HG03097 (cell line): ENCODE measurements at regions not wholly inside any gene's neighbourhood (a gene's known extent, or its start where the extent isn't known, plus 50 kb on each side); places are given as distances from the start of the nearest gene placed in this dataset.
"Not testable (repeated sequence)": the region's sequence is repeated elsewhere in the genome, so short reads cannot be mapped to it uniquely, and the experiment has no call there.

Experiments used
- ATAC-seq: cut with Tn5 transposase; IDR thresholded peaks from one replicate; pipeline ENCODE4 v1.9.1; 2021; ENCODE audit not compliant: unreplicated experiment, low FRiP score

DNA sequence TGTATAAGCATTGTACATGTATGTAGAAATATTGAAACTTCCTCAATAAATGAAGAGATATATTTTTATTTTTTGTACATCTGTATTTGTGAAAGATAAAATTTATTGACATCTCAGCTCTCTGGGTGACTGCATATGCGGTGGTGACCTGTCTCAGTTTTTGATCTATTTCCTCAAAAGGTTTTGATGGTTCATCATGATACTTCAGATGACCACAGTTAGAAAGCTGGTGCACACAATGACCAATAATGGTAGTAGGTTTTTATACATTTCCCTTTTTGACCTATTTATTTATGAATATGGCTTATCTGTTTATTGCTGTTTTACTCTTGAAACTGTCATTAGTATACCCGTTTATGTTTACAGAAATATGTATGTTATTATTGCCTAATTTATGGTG lies 549.6 kb upstream of the CHD1 start:
- ATAC-seq, result not testable (repeated sequence)

DNA sequence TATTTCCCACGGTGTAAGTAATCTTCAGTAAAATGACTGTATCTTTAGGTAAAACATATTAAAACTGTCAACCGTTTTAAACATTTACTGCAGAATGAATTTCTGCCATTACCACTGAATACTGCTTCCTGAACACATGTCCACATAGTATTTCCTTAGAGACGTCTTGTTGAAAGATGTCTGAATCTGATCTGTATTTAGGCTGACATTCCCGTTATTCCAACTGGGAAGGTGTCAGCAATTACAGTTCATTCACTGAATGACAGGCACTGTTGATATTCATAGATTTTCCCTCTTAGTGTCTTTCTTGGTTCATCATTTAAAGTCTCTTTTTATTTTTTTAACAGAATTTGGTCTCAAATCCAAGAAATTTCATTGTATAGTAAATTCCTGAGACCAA lies 544.5 kb upstream of the CHD1 start:
- ATAC-seq, result not testable (repeated sequence)

- not testable (repeated sequence) for ATAC-seq
Observed at GRCh38 chr5:99471726-99472125, 542.9 kb upstream of the CHD1 start.

DNA sequence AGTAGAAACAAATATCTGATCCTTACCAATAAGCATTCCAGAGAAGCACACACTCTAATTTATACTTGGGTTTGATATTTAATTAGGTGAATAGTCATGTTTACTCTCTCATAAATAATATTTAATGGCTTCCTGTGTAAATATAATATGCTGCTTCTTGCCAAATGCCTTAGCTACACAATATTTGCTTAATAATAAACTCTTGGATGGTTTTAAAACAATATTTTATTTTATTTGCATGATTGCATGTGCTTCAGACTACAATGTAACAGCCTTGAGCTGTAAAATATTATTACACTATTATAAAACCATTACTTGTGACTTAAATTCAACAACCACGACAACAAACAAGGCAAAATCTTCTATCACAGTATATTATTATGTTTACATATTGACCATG lies 542.4 kb upstream of the CHD1 start:
- ATAC-seq, result not testable (repeated sequence)

- not testable (repeated sequence) for ATAC-seq
Observed at GRCh38 chr5:99470636-99471035, 541.8 kb upstream of the CHD1 start.

GRCh38 chr5:99460701-99461100 lies 531.9 kb upstream of the CHD1 start:
- no peak for ATAC-seq

GRCh38 chr5:99453196-99453595 lies 524.4 kb upstream of the CHD1 start:
- ATAC-seq, result no peak

GRCh38 chr5:99449786-99450185 lies 521.0 kb upstream of the CHD1 start:
- no peak for ATAC-seq

GRCh38 chr5:99445805-99446204 lies 517.0 kb upstream of the CHD1 start:
- ATAC-seq, result no peak

- no peak for ATAC-seq
Observed at GRCh38 chr5:99441235-99441634, 512.4 kb upstream of the CHD1 start.

- ATAC-seq, result no peak
Observed at GRCh38 chr5:99438619-99439018, 509.8 kb upstream of the CHD1 start.

- ATAC-seq, result no peak
Observed at GRCh38 chr5:99437986-99438385, 509.2 kb upstream of the CHD1 start.

DNA sequence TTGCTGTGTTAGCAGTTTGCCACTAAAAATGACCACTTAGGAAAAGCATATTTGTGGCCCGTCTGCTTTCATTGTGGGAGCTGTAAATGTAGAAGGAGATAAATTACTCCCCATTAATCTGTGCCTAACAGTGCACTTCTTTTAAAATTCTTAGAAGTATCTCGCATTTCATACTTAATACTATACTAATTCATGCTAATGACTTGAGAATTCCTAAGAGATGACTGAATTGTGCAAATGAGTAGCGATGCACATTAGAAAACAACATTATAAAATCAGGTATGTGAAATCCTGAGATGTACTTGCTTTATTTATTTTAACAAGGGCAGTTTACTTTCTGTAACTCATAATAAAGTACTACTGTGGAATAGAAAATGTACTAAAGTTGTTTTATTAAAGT lies 494.6 kb upstream of the CHD1 start:
- ATAC-seq, result not testable (repeated sequence)

GRCh38 chr5:99418640-99419039 lies 489.8 kb upstream of the CHD1 start:
- ATAC-seq, result not testable (repeated sequence)

GRCh38 chr5:99410386-99410785 lies 481.6 kb upstream of the CHD1 start:
- not testable (repeated sequence) for ATAC-seq

- ATAC-seq, result not testable (repeated sequence)
Observed at GRCh38 chr5:99404764-99405302, 476.0 kb upstream of the CHD1 start.

GRCh38 chr5:99400571-99400970 lies 471.8 kb upstream of the CHD1 start:
- not testable (repeated sequence) for ATAC-seq

DNA sequence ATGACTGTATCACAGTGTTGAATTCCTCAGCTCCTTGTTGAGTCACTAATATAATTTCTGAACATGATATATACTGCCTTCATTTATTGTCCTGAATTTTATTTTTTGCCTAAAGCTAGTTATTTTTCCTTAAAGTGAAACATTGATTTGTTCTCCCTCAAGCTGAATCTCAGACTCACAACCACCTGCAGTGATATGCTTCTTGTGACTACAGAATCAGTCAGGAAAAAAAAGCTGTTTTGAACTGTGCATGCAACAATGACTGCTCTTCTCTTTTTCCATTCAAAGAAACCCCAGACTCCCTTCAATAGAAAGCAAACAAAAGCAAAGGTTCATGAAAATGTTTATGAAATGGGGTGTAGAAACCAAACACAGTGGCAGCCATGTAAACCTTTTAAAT lies 470.2 kb upstream of the CHD1 start:
- ATAC-seq, result no peak

GRCh38 chr5:99386406-99387077 lies 457.7 kb upstream of the CHD1 start:
- no peak for ATAC-seq

DNA sequence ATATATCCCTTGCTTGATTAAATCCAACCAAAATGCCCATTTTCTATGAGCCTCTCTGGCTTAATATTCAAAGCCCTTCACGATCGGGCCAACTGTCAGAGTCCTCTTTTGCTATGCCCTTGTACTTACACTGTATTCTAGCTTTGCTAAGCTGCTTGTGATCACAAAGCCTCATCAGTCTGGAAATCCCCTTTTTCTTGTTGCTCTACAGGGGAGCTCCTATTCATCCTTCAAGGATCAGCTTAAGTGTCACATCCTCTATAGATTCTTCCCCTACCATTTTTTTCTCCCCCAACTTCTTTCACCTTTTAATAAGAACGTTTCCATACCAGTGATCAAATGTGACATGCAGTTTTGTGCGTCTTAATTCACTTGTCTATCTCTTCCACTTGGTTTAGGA lies 450.4 kb upstream of the CHD1 start:
- ATAC-seq, result no peak

- no peak for ATAC-seq
Observed at GRCh38 chr5:99378443-99378842, 449.6 kb upstream of the CHD1 start.

GRCh38 chr5:99369797-99370593 lies 441.2 kb upstream of the CHD1 start:
- ATAC-seq, result no peak
